PFSK-1 (cell line): ENCODE measurements at regions not wholly inside any gene's neighbourhood (a gene's known extent, or its start where the extent isn't known, plus 50 kb on each side); places are given as distances from the start of the nearest gene placed in this dataset.

Source experiments
- FOXP2 ChIP-seq: optimal IDR thresholded peaks from 2 replicates; pipeline ENCODE3; 2011; ENCODE audit warnings: borderline replicate concordance, control low read depth, inconsistent platforms; ENCODE audit not compliant: insufficient read depth; ENCODE audit errors: extremely low read length, extremely low read depth
- POLR2AphosphoS5 ChIP-seq: IDR thresholded peaks from 2 replicates; pipeline ENCODE4 v1.6.1; 2012; ENCODE audit warnings: low read depth, mild to moderate bottlenecking, control low read depth, low read length, moderate library complexity
- SIN3A ChIP-seq: IDR thresholded peaks from 2 replicates; pipeline ENCODE4 v1.6.1; 2012; ENCODE audit warnings: mild to moderate bottlenecking, low read length, moderate library complexity, borderline replicate concordance; ENCODE audit not compliant: insufficient read depth
- TAF1 ChIP-seq: IDR thresholded peaks from 2 replicates; pipeline ENCODE4 v1.6.1; 2012; ENCODE audit warnings: low read length, control low read depth, borderline replicate concordance; ENCODE audit not compliant: insufficient read depth
- TF ChIP-seq, protein P1 (sequence below), 2 experiments: IDR thresholded peaks; 2 replicates each; pipeline versions ENCODE4 v1.6.1 to v1.8.0; 2011 to 2012; ENCODE audit warnings: low read depth in 2 of 2, low read length in 2 of 2, control low read depth in 1 of 2, inconsistent platforms in 1 of 2, mild to moderate bottlenecking in 1 of 2, moderate library complexity in 1 of 2; ENCODE audit not compliant: insufficient read depth in 1 of 2

DNA sequence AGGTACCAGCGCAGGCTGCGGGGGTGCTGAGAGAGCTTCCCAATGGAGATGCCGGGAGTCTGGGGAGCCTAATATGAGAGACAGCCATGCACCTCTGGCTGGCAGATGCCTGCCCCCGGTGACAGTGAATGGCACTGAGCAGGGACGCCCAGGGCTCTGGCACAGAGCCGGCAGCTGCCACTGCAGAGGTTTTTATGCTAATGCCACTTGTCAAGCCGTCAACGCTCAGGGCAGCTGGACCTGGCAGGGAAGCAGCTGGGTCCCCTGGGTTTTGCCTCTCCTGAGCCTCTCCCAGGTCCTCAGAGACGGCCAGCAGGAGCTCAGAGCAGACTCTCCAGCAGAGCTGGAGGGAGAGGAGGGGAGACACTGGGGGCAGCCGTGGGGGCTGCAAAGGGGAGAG lies 573.6 kb downstream of the BUD13 start:
- TF ChIP-seq POLR2AphosphoS5 (no peak), FOXP2 (no peak), TAF1 (no peak), SIN3A (no peak)
- TF ChIP-seq, protein P1, sequence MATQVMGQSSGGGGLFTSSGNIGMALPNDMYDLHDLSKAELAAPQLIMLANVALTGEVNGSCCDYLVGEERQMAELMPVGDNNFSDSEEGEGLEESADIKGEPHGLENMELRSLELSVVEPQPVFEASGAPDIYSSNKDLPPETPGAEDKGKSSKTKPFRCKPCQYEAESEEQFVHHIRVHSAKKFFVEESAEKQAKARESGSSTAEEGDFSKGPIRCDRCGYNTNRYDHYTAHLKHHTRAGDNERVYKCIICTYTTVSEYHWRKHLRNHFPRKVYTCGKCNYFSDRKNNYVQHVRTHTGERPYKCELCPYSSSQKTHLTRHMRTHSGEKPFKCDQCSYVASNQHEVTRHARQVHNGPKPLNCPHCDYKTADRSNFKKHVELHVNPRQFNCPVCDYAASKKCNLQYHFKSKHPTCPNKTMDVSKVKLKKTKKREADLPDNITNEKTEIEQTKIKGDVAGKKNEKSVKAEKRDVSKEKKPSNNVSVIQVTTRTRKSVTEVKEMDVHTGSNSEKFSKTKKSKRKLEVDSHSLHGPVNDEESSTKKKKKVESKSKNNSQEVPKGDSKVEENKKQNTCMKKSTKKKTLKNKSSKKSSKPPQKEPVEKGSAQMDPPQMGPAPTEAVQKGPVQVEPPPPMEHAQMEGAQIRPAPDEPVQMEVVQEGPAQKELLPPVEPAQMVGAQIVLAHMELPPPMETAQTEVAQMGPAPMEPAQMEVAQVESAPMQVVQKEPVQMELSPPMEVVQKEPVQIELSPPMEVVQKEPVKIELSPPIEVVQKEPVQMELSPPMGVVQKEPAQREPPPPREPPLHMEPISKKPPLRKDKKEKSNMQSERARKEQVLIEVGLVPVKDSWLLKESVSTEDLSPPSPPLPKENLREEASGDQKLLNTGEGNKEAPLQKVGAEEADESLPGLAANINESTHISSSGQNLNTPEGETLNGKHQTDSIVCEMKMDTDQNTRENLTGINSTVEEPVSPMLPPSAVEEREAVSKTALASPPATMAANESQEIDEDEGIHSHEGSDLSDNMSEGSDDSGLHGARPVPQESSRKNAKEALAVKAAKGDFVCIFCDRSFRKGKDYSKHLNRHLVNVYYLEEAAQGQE (IDR thresholded peaks at IDR 0.05; ENCODE audit: insufficient read depth in 1 of 2, low read depth in 2 of 2, low read length in 2 of 2), result no peak

DNA sequence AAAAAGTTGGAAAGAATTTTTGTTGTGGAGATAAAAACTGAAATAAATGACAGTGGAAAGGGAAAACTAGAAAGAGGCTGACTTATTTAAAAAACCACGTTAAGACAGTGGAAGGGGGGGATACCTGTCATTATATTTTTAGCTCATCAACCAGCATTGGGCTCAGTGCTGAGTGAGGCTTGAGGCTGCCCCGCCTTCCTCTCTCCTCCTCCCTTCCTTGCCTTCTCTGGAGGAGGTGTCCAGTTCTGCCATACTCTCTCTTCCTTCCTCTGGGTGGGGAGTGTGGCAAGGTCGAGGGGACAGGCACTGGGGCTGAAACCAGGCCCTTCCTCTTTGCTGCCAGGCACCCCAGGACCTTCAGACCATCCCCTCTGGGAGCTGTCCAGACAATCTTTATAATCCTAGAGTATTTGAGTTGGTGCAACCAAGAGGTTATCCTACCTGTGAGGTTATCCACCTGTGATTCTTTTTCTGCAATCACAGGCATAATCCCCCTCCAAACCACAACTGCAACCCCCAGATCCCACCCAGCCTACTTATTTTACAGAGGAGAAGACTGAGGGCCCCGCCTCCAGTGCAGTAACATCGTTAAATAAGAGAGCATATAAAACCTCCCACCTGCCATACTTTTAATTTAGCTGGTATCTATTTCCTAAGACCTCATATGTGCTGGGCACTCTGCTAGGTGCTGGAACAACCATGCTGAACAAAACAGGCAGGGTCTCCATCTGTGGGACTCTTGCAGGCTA lies 578.5 kb downstream of the BUD13 start:
- TF ChIP-seq POLR2AphosphoS5 (no peak), TAF1 (no peak), FOXP2 (no peak)
- TF ChIP-seq, protein P1 (IDR thresholded peaks at IDR 0.05; ENCODE audit: insufficient read depth in 1 of 2, low read depth in 2 of 2, low read length in 2 of 2), result no peak

DNA sequence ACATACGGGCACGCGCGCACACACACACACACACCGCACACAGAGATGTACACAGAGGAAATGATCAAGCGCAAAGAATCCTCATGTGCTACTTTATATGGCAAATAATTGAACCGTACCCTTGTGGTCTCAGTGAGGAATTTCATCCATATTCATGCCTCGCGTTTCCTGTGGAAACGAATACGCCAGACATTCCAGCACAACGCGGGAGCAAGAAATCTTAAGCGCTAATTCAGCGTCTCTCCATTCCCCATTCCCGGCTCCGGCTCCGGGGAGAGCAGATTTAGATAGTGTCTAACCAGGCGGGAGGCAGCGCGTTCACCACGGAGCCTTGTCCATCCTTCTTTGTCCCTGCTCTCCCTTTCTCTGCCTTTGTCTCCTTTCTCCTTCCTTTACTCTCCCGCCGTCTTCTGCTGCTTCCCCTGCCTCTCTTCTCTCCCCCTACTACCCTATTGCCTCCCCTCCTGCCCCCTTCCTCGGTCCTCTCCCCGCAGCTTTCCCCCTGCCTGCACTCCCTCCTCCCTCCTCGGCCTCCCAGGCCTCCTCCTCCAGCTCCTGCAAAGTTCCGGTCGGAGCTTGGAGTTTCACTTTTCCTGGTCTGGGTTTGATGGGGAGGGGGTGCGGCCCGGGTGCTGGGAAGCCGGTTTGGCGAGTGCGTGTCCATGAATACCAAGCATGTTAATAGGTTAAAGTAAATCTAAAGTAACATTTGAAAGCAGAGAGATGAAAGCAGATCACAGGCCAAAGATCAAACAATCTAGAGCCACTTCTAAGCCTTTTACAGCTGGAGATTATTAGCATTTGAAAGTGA lies 579.3 kb downstream of the BUD13 start:
- TF ChIP-seq POLR2AphosphoS5 (no peak), SIN3A (no peak), TAF1 (no peak), FOXP2 (no peak)
- TF ChIP-seq, protein P1 (IDR thresholded peaks at IDR 0.05; ENCODE audit: insufficient read depth in 1 of 2, low read depth in 2 of 2, low read length in 2 of 2), result no peak

DNA sequence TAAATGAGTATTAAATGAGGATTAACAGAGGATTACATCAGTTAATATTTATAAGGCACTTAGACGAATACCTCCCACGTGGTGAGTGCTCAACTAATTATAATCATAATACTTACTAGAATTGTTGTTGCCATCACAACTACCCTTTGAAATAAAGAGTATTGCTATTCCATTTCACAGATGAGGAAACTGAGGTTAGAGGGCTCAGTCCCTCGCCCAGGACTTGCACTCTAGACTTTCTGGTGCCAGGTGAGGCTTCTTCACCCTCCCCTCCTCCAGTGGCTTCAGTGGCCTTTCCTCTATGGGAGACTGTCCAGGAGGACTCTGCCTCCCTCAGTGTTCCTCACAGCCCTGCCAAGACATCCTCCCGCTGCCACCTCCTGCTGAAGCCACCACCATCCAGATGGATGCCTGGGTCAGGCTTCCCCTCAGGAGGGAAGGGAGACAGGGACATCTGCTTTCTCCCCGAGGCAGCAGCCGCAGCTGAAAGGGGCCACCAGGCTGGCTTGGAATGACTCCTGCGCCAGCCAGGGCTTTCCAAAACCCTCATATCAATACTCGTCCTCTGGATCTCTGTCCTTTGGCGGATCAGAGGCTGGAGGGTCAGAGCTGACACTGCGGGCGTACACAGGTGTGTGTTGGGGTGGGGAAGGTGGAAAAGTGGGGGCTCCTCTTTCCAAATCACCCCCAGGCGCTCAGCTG lies 580.1 kb downstream of the BUD13 start:
- no peak for TF ChIP-seq FOXP2
- TF ChIP-seq POLR2AphosphoS5, result no peak
- TF ChIP-seq, protein P1 (IDR thresholded peaks at IDR 0.05; ENCODE audit: insufficient read depth in 1 of 2, low read depth in 2 of 2, low read length in 2 of 2), result no peak
- TF ChIP-seq SIN3A, result no peak
- TF ChIP-seq TAF1, result no peak
